HepG2 (cell line): ENCODE measurements at regions not wholly inside any gene's neighbourhood (a gene's known extent, or its start where the extent isn't known, plus 50 kb on each side); places are given as distances from the start of the nearest gene placed in this dataset.

Experiments used
- HNF1B ChIP-seq: sonication (generic); formaldehyde crosslinking; IDR thresholded peaks from 2 replicates; pipeline ENCODE4 v1.5.1; 2020; ENCODE audit warnings: mild to moderate bottlenecking, moderate library complexity, missing genetic modification reagents
- HNF4A ChIP-seq: sonication (generic); formaldehyde crosslinking; IDR thresholded peaks from 2 replicates; pipeline ENCODE4 v1.4.0; 2020; ENCODE audit warnings: missing genetic modification reagents
- HOXA5 ChIP-seq: sonication (generic); formaldehyde crosslinking; IDR thresholded peaks from 2 replicates; pipeline ENCODE4 v1.4.0; 2020; ENCODE audit warnings: missing genetic modification reagents
- IRF9 ChIP-seq: sonication (generic); formaldehyde crosslinking; IDR thresholded peaks from 2 replicates; pipeline ENCODE4 v1.8.0; 2022; ENCODE audit warnings: missing genetic modification reagents, mild to moderate bottlenecking, borderline replicate concordance
- IRX3 ChIP-seq: sonication (generic); formaldehyde crosslinking; IDR thresholded peaks from 2 replicates; pipeline ENCODE4 v1.8.1; 2023; ENCODE audit warnings: mild to moderate bottlenecking, low read depth, missing genetic modification reagents, borderline replicate concordance
- MED1 ChIP-seq: sonication (generic); formaldehyde crosslinking; IDR thresholded peaks from 2 replicates; pipeline ENCODE4 v1.4.0; 2020; ENCODE audit warnings: missing genetic modification reagents
- NPAS2 ChIP-seq: sonication (generic); formaldehyde crosslinking; IDR thresholded peaks from 2 replicates; pipeline ENCODE4 v1.8.0; 2022; ENCODE audit warnings: mild to moderate bottlenecking, missing genetic modification reagents, borderline replicate concordance
- NR2F1 ChIP-seq, 2 experiments: fragments of 450-650 bp in 1 of 2; formaldehyde crosslinking in 1 of 2; IDR thresholded peaks; 2 replicates each; pipeline versions ENCODE4 v1.5.0 to v1.6.1; 2016 to 2020; ENCODE audit warnings: mild to moderate bottlenecking in 1 of 2, missing compliant biosample characterization in 1 of 2, missing genetic modification reagents in 1 of 2, moderate library complexity in 1 of 2
- NR2F2 ChIP-seq: IDR thresholded peaks from 2 replicates; pipeline ENCODE4 v1.6.1; 2012; ENCODE audit warnings: low read depth, inconsistent platforms, borderline replicate concordance
- SOX5 ChIP-seq: IDR thresholded peaks from 2 replicates; pipeline ENCODE4 v1.6.1; 2016; ENCODE audit warnings: borderline replicate concordance
- TBX2 ChIP-seq: sonication (generic); formaldehyde crosslinking; IDR thresholded peaks from 2 replicates; pipeline ENCODE4 v1.5.0; 2020; ENCODE audit warnings: missing genetic modification reagents, mild to moderate bottlenecking, borderline replicate concordance
- WIZ ChIP-seq: sonication (generic); formaldehyde crosslinking; IDR thresholded peaks from 2 replicates; pipeline ENCODE4 v1.5.1; 2020; ENCODE audit warnings: mild to moderate bottlenecking, missing genetic modification reagents
- ZNF292 ChIP-seq: sonication (generic); formaldehyde crosslinking; IDR thresholded peaks from 2 replicates; pipeline ENCODE4 v1.8.1; 2022; ENCODE audit warnings: mild to moderate bottlenecking, low read depth, missing genetic modification reagents, borderline replicate concordance
- ZNF335 ChIP-seq: sonication (generic); formaldehyde crosslinking; IDR thresholded peaks from 2 replicates; pipeline ENCODE4 v1.4.0; 2020; ENCODE audit warnings: missing genetic modification reagents
- ZNF354B ChIP-seq: sonication (generic); formaldehyde crosslinking; IDR thresholded peaks from 2 replicates; pipeline ENCODE4 v1.8.0; 2022; ENCODE audit warnings: mild to moderate bottlenecking, missing genetic modification reagents
- ZNF580 ChIP-seq: IDR thresholded peaks from 2 replicates; pipeline ENCODE4 v1.6.1; 2016; ENCODE audit warnings: low read depth, borderline replicate concordance
- ZSCAN21 ChIP-seq: sonication (generic); formaldehyde crosslinking; IDR thresholded peaks from 2 replicates; pipeline ENCODE4 v1.8.0; 2022; ENCODE audit warnings: mild to moderate bottlenecking, missing genetic modification reagents, moderate library complexity, borderline replicate concordance
- TF ChIP-seq, protein P1 (sequence below): sonication (generic); formaldehyde crosslinking; IDR thresholded peaks from 2 replicates; pipeline ENCODE4 v1.4.0; 2020; ENCODE audit warnings: mild to moderate bottlenecking, low read depth, missing genetic modification reagents
- TF ChIP-seq, protein P2 (sequence below): sonication (generic); formaldehyde crosslinking; IDR thresholded peaks from 2 replicates; pipeline ENCODE4 v1.4.0; 2020; ENCODE audit warnings: missing genetic modification reagents
- TF ChIP-seq, protein P3 (sequence below): sonication (generic); formaldehyde crosslinking; conservative IDR thresholded peaks from 2 replicates; pipeline ENCODE4 v1.8.1; 2023; ENCODE audit warnings: missing genetic modification reagents
- TF ChIP-seq, protein P4 (sequence below): sonication (generic); formaldehyde crosslinking; IDR thresholded peaks from 2 replicates; pipeline ENCODE4 v1.5.0; 2020; ENCODE audit warnings: missing genetic modification reagents

DNA sequence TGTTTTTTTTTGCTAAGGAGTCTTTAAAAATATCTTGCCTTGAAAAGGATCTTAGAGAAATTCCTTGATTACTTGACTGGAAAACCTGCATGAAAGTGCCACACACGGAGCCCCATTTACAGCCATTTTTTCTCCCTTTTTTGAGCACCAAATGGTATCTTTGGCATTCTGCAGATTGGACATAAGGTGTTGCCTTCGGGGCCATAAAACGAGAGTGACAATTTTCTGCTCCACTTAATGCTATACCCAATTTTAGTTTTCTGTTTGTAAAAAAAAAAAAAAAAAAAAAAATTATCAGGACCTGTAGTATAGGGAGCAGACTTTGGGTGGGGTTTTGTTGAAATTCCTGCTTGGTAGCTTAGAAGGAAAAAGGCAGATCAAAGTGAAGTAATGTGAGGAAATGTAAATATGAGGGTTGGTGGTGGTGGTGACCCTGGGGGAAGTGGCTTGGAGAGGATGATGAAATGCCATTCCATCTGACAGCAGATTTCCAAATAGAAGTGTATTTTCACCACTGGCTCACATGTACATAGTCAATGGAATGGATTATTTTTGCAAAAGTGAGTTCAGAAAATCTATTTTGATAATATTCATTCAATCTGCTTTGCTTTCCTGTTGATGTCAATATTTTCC is 212.1 kb upstream of the SOX4 start (continued):
- TF ChIP-seq, protein P1, sequence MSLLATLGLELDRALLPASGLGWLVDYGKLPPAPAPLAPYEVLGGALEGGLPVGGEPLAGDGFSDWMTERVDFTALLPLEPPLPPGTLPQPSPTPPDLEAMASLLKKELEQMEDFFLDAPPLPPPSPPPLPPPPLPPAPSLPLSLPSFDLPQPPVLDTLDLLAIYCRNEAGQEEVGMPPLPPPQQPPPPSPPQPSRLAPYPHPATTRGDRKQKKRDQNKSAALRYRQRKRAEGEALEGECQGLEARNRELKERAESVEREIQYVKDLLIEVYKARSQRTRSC (CRISPR knock-in tag): 0 out of 2 replicates have a peak, but pooled peaks have one; percentile 40
- TF ChIP-seq NR2F2 (peak; percentile 96), HNF1B (peak; percentile 82), NR2F1 (CRISPR knock-in tag; IDR thresholded peaks at IDR 0.05) (peak; percentile 86 to 91), IRX3 (CRISPR knock-in tag) (no peak), IRF9 (CRISPR knock-in tag) (no peak), ZNF580 (peak; percentile 73; the same call in 1 of the 2 replicates), HNF4A (peak; percentile 73), ZSCAN21 (CRISPR knock-in tag) (no peak), ZNF292 (no peak), NPAS2 (no peak), MED1 (peak; percentile 91), ZNF354B (CRISPR knock-in tag) (no peak), ZNF335 (CRISPR knock-in tag) (peak; percentile 79; the same call in 1 of the 2 replicates), WIZ (CRISPR knock-in tag) (no peak), SOX5 (CRISPR knock-in tag) (peak; percentile 90), HOXA5 (CRISPR knock-in tag) (0 out of 2 replicates have a peak, but pooled peaks have one; percentile 46), TBX2 (CRISPR knock-in tag) (peak; percentile 83)
- TF ChIP-seq, protein P2, sequence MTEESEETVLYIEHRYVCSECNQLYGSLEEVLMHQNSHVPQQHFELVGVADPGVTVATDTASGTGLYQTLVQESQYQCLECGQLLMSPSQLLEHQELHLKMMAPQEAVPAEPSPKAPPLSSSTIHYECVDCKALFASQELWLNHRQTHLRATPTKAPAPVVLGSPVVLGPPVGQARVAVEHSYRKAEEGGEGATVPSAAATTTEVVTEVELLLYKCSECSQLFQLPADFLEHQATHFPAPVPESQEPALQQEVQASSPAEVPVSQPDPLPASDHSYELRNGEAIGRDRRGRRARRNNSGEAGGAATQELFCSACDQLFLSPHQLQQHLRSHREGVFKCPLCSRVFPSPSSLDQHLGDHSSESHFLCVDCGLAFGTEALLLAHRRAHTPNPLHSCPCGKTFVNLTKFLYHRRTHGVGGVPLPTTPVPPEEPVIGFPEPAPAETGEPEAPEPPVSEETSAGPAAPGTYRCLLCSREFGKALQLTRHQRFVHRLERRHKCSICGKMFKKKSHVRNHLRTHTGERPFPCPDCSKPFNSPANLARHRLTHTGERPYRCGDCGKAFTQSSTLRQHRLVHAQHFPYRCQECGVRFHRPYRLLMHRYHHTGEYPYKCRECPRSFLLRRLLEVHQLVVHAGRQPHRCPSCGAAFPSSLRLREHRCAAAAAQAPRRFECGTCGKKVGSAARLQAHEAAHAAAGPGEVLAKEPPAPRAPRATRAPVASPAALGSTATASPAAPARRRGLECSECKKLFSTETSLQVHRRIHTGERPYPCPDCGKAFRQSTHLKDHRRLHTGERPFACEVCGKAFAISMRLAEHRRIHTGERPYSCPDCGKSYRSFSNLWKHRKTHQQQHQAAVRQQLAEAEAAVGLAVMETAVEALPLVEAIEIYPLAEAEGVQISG (CRISPR knock-in tag): peak; percentile 41; the same call in 1 of the 2 replicates
- TF ChIP-seq, protein P3, sequence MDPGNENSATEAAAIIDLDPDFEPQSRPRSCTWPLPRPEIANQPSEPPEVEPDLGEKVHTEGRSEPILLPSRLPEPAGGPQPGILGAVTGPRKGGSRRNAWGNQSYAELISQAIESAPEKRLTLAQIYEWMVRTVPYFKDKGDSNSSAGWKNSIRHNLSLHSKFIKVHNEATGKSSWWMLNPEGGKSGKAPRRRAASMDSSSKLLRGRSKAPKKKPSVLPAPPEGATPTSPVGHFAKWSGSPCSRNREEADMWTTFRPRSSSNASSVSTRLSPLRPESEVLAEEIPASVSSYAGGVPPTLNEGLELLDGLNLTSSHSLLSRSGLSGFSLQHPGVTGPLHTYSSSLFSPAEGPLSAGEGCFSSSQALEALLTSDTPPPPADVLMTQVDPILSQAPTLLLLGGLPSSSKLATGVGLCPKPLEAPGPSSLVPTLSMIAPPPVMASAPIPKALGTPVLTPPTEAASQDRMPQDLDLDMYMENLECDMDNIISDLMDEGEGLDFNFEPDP (CRISPR knock-in tag): no peak
- TF ChIP-seq, protein P4, sequence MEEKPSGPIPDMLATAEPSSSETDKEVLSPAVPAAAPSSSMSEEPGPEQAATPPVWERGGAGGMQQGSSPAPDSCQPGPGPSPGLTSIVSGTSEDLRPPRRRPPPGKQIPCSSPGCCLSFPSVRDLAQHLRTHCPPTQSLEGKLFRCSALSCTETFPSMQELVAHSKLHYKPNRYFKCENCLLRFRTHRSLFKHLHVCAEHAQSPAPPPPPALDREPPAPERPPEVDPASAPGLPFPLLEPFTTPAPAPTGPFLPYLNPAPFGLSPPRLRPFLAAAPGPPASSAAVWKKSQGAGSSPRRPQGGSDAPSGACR (CRISPR knock-in tag): no peak
